ENCODE measurements at regions not wholly inside any gene's neighbourhood (a gene's known extent, or its start where the extent isn't known, plus 50 kb on each side); places are given as distances from the start of the nearest gene placed in this dataset.

DNA sequence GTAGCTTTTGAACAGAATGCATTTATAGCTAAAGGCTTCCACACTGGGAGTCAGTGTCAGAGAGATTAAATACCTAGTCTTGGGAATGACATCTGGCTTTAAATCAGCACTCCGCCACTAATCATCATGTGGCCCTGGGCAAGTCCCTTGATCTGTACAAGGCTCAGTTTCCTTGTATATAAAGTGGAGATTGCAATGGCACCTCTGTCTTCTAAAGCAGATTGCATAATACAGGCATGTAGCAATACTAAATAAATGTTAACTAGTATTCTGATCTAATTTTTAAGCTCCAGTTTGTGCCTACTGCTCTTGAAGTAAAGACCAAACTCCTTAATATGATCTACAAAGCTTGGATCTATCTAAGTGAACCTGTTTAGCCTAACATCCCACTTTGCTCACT, 249.4 kb downstream of the PLPP3 start:
- TF ChIP-seq, protein P1, sequence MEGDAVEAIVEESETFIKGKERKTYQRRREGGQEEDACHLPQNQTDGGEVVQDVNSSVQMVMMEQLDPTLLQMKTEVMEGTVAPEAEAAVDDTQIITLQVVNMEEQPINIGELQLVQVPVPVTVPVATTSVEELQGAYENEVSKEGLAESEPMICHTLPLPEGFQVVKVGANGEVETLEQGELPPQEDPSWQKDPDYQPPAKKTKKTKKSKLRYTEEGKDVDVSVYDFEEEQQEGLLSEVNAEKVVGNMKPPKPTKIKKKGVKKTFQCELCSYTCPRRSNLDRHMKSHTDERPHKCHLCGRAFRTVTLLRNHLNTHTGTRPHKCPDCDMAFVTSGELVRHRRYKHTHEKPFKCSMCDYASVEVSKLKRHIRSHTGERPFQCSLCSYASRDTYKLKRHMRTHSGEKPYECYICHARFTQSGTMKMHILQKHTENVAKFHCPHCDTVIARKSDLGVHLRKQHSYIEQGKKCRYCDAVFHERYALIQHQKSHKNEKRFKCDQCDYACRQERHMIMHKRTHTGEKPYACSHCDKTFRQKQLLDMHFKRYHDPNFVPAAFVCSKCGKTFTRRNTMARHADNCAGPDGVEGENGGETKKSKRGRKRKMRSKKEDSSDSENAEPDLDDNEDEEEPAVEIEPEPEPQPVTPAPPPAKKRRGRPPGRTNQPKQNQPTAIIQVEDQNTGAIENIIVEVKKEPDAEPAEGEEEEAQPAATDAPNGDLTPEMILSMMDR (conservative IDR thresholded peaks at IDR 0.05; ENCODE audit: low read depth), result no peak
- no peak overlapping the region for H3K27ac ChIP-seq
- DNase-seq (ENCODE audit: low spot score), result no peak
- CTCF ChIA-PET, result interaction anchor here (0.6 to 0.7 kb wide), 3 partner anchors 249 to 628 kb away, joined by 3 to 4 read pairs (median 3); no protein-coding TSS in a partner anchor
- POLR2A ChIA-PET (ENCODE audit: low non-redundant PET), result no interaction called here

DNA sequence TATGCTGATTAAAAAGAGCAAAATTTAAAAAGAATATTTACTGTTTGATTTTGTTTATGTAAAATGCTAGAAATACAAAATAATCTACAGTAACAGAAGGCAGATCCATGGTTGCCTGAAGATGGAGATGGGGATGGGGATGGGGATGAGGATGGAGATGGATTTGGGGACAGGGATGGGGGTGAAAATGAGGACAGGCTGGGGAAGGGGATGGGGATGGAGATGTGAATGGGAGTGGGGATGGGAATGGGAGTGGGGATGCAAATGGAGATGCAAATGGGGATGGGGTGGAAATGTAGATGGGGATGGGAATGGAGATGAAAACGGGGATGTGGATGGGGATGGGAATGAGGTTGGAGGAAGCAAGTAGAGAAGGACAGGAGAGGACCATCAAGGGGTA, 252.2 kb downstream of the PLPP3 start:
- CTCF ChIA-PET, result no interaction called here
- no peak for DNase-seq (ENCODE audit: low spot score)
- H3K27ac ChIP-seq, result no peak overlapping the region
- TF ChIP-seq, protein P1 (conservative IDR thresholded peaks at IDR 0.05; ENCODE audit: low read depth), result no peak
- POLR2A ChIA-PET (ENCODE audit: low non-redundant PET), result no interaction called here

DNA sequence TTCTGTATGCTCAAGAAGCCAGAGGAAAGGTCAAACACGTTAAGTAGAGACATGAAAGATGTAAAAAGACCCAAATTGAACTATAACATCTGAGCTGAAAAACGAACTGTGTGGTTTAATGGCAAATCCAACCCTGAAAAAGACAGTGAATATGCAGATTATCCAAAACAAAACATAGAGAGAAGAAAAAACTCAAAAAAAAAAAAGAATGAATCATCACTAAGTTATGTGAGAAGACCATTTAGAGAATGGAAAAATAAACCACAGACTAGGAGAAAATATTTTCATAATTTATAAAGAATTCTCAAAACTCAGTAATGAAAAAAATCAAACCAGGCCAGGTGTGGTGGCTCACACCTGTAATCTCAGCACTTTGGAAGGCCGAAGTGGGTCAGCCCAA, 253.3 kb downstream of the PLPP3 start:
- TF ChIP-seq, protein P1 (conservative IDR thresholded peaks at IDR 0.05; ENCODE audit: low read depth), result no peak
- POLR2A ChIA-PET (ENCODE audit: low non-redundant PET), result no interaction called here
- H3K27ac ChIP-seq, result no peak overlapping the region
- no peak for DNase-seq (ENCODE audit: low spot score)
- CTCF ChIA-PET, result no interaction called here

DNA sequence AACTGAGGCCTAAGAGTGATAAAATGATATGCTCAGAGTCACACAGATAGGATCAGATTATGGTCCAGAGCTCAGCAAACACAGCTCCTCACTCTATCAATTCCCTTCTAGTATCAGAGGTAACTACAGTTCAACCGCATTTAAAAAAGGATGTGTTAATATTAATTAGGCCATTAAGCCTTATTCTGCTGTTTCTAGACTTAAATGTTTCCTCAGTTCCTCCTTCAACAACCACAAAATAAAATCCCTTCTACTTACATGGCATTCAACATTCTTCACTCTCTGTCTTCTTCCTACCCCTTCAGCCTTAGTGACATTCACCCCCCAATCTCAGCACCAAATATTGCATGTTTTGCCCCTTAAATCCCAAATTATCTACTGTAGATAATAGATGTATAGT, 254.9 kb downstream of the PLPP3 start:
- CTCF ChIA-PET, result interaction anchor here (0.6 kb wide), 1 partner anchor 10 kb away, joined by 5 read pairs; no protein-coding TSS in a partner anchor
- TF ChIP-seq, protein P1 (conservative IDR thresholded peaks at IDR 0.05; ENCODE audit: low read depth), result no peak
- no peak overlapping the region for H3K27ac ChIP-seq
- no peak for DNase-seq (ENCODE audit: low spot score)
- POLR2A ChIA-PET (ENCODE audit: low non-redundant PET), result no interaction called here

DNA sequence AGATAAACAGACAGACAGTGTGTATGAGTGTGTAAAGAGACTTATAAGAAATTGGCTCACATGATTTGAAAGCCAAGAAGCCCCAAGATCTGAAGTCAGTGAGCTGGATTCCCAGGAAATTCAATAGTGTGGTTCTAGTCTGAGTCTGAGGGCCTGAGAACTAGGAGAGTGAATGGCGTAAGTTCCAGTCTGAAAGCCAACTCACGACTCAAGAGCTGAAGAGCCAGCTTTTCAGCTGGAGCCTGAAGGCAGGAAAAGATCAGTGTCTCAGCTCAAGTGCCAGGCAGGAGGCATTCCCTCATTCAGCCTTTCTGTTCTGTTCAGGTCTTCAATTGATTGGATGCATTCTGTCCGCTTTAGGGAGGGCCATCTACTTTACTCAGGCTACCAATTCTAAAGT, 257.2 kb downstream of the PLPP3 start:
- TF ChIP-seq, protein P1 (conservative IDR thresholded peaks at IDR 0.05; ENCODE audit: low read depth), result no peak

DNA sequence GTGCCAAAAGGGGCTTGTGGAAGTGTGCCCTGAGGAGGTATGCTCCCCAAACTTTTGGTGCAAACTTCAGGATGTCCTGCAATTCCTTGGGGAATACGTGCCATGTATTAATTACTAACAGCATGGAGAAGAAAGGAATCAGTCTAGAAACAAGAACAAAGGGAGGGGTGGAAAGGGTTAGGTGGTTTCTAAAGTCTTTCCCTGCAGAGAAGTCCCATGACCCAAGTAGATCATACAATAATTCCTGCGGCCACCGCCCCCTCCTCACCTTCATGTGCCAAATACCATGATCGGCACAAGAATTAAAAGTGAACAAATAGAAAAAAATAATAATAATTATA, 258.2 kb downstream of the PLPP3 start:
- CTCF ChIA-PET, result interaction anchor here (0.7 kb wide), 1 partner anchor 144 kb away, joined by 3 read pairs; no protein-coding TSS in a partner anchor
- no peak for DNase-seq (ENCODE audit: low spot score)
- POLR2A ChIA-PET (ENCODE audit: low non-redundant PET), result no interaction called here
- TF ChIP-seq, protein P1 (conservative IDR thresholded peaks at IDR 0.05; ENCODE audit: low read depth), result no peak
- H3K27ac ChIP-seq, result no peak overlapping the region

More for the DNA sequence above, 257.2 kb downstream of the PLPP3 start:
- no peak for DNase-seq (ENCODE audit: low spot score)
- CTCF ChIA-PET, result no interaction called here
- no peak overlapping the region for H3K27ac ChIP-seq
- POLR2A ChIA-PET (ENCODE audit: low non-redundant PET), result no interaction called here

All from RWPE1 (cell line).